WTC11 (cell line): ENCODE measurements at regions not wholly inside any gene's neighbourhood (a gene's known extent, or its start where the extent isn't known, plus 50 kb on each side); places are given as distances from the start of the nearest gene placed in this dataset.

Experiments used
- ATAC-seq: fragments of 200-7000 bp; cut with Tn5 transposase; 2 replicates; pipeline ENCODE4 v1.10.0; 2021; ENCODE audit warnings: mild to moderate bottlenecking, moderate library complexity
- CTCF ChIA-PET: fragments of 300-600 bp; sonication (Branson Sonifier 250); formaldehyde crosslinking; loops from one replicate; lab custom pipeline; 2021; ENCODE audit warnings: antibody characterized with exemption; lab: Charles Lee
- POLR2A ChIA-PET: fragments of 350-600 bp; sonication (Branson Sonifier 250); formaldehyde crosslinking; loops from one replicate; lab custom pipeline; 2021; ENCODE audit warnings: antibody characterized with exemption; lab: Charles Lee
- DNase-seq: peaks from one replicate; pipeline ENCODE4 v3.0.0; 2021; ENCODE audit warnings: low spot score
- H3K27ac Mint-ChIP-seq: 2 replicates; pipeline ENCODE4 v1.8.0; 2021; ENCODE audit warnings: mixed read lengths
- H3K27me3 Mint-ChIP-seq: 2 replicates; pipeline ENCODE4 v1.8.0; 2021; ENCODE audit warnings: low read depth, mild to moderate bottlenecking, moderate library complexity, mixed read lengths
- H3K36me3 Mint-ChIP-seq: 2 replicates; pipeline ENCODE4 v1.8.0; 2021; ENCODE audit warnings: mixed read lengths
- H3K4me1 Mint-ChIP-seq: 2 replicates; pipeline ENCODE4 v1.8.0; 2022; ENCODE audit warnings: mixed read lengths
- H3K4me3 Mint-ChIP-seq: 2 replicates; pipeline ENCODE4 v1.8.0; 2021; ENCODE audit warnings: mild to moderate bottlenecking, moderate library complexity, mixed read lengths
- H3K9me3 Mint-ChIP-seq: 2 replicates; pipeline ENCODE4 v1.8.0; 2021; ENCODE audit warnings: mixed read lengths
- AR ChIP-seq: fragments of 250-450 bp; sonication (Bioruptor Pico); IDR thresholded peaks from 2 replicates; pipeline ENCODE4 v1.9.0; 2021; ENCODE audit warnings: mild to moderate bottlenecking
- ATF2 ChIP-seq: sonication (generic); formaldehyde crosslinking; IDR thresholded peaks from 2 replicates; pipeline ENCODE4 v1.8.1; 2022; ENCODE audit warnings: low read depth, missing genetic modification reagents, borderline replicate concordance
- ETV6 ChIP-seq: sonication (generic); formaldehyde crosslinking; IDR thresholded peaks from 2 replicates; pipeline ENCODE4 v1.8.1; 2022; ENCODE audit warnings: mild to moderate bottlenecking, missing genetic modification reagents
- NFYB ChIP-seq: sonication (generic); formaldehyde crosslinking; conservative IDR thresholded peaks from 2 replicates; pipeline ENCODE4 v1.8.0; 2022; ENCODE audit warnings: low read depth, missing genetic modification reagents
- SMAD4 ChIP-seq: sonication (generic); formaldehyde crosslinking; IDR thresholded peaks from 2 replicates; pipeline ENCODE4 v1.8.0; 2022; ENCODE audit warnings: mild to moderate bottlenecking, missing genetic modification reagents
- TCF7 ChIP-seq: sonication (generic); formaldehyde crosslinking; IDR thresholded peaks from 2 replicates; pipeline ENCODE4 v1.8.0; 2022; ENCODE audit warnings: mild to moderate bottlenecking, low read depth, missing genetic modification reagents, moderate library complexity
- TEAD4 ChIP-seq: sonication (generic); formaldehyde crosslinking; IDR thresholded peaks from 2 replicates; pipeline ENCODE4 v1.8.0; 2022; ENCODE audit warnings: mild to moderate bottlenecking, missing genetic modification reagents
- USF2 ChIP-seq: sonication (generic); formaldehyde crosslinking; IDR thresholded peaks from 2 replicates; pipeline ENCODE4 v1.8.1; 2023; ENCODE audit warnings: mild to moderate bottlenecking, missing genetic modification reagents, moderate library complexity
- ZNF138 ChIP-seq: sonication (generic); formaldehyde crosslinking; conservative IDR thresholded peaks from 2 replicates; pipeline ENCODE4 v1.8.1; 2022; ENCODE audit warnings: mild to moderate bottlenecking, moderate library complexity, missing genetic modification reagents
- ZNF281 ChIP-seq: sonication (generic); formaldehyde crosslinking; IDR thresholded peaks from 2 replicates; pipeline ENCODE4 v1.8.0; 2023; ENCODE audit warnings: mild to moderate bottlenecking, missing genetic modification reagents
- ZNF423 ChIP-seq: fragments of 250-450 bp; sonication (Bioruptor Pico); IDR thresholded peaks from 2 replicates; pipeline ENCODE4 v2.1.2; 2022; ENCODE audit warnings: mild to moderate bottlenecking, moderate library complexity
- ZNF512 ChIP-seq: sonication (generic); formaldehyde crosslinking; IDR thresholded peaks from 2 replicates; pipeline ENCODE4 v1.8.1; 2022; ENCODE audit warnings: missing genetic modification reagents, borderline replicate concordance
- ZNF532 ChIP-seq: fragments of 250-450 bp; sonication (Bioruptor Pico); IDR thresholded peaks from 2 replicates; pipeline ENCODE4 v1.9.0; 2021; ENCODE audit warnings: mild to moderate bottlenecking, borderline replicate concordance
- TF ChIP-seq, protein P1 (sequence below): sonication (generic); formaldehyde crosslinking; IDR thresholded peaks from 2 replicates; pipeline ENCODE4 v1.8.1; 2023; ENCODE audit warnings: mild to moderate bottlenecking, moderate library complexity, missing genetic modification reagents
- TF ChIP-seq, protein P2 (sequence below): fragments of 200-600 bp; IDR thresholded peaks from 2 replicates; pipeline ENCODE4 v1.8.0; 2022; ENCODE audit warnings: antibody characterized with exemption
- TF ChIP-seq, protein P3 (sequence below): fragments of 250-450 bp; sonication (Bioruptor Pico); IDR thresholded peaks from 2 replicates; pipeline ENCODE4 v1.9.0; 2021; ENCODE audit warnings: moderate library complexity, mild to moderate bottlenecking, inconsistent platforms, borderline replicate concordance

- TF ChIP-seq USF2 = no peak
- TF ChIP-seq ZNF138 = no peak
- TF ChIP-seq ZNF281 (CRISPR knock-in tag) = no peak
Measured at GRCh38 chr4:45453258-45453853, 670.5 kb downstream of the GABRG1 start (continued).

DNA sequence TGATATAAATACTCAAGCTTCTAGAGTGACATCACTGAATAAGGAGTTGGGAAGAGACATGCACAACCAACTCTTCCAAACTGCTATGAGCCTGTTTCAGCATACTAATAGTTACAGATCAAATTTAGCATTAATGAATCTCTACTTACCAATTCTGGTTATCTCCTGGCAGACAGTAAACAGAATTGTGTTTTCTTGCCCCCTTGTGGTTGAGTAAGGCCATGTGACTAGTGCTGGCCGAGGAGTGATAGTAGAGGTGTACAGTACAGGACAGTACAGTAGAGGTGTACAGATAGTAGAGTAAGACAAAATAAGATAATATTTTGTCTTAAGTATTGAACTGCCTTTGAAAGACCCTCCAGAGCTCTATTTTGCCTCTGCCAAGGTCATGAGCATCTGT, 681.4 kb downstream of the GABRG1 start:
- H3K36me3 Mint-ChIP-seq = no peaks in the 10 kb centered on the region
- POLR2A ChIA-PET = no interaction called here
- no peak for DNase-seq
- no peak overlapping the region for H3K4me3 Mint-ChIP-seq
- no peaks in the 10 kb centered on the region for H3K9me3 Mint-ChIP-seq
- H3K4me1 Mint-ChIP-seq = peaks cover 16% of the 10 kb centered on the region
- no peak overlapping the region for H3K27ac Mint-ChIP-seq
- ATAC-seq = peak; percentile 78
- H3K27me3 Mint-ChIP-seq = no peaks in the 10 kb centered on the region
- CTCF ChIA-PET = interaction anchor here (0.7 to 1.7 kb wide), 3 partner anchors 299 to 682 kb away, joined by 3 read pairs; no protein-coding TSS in a partner anchor
- no peak for TF ChIP-seq NFYB (CRISPR knock-in tag)
- no peak for TF ChIP-seq ZNF512 (CRISPR knock-in tag)
- no peak for TF ChIP-seq ATF2 (CRISPR knock-in tag)
- no peak for TF ChIP-seq ZNF532 (CRISPR knock-in tag)
- no peak for TF ChIP-seq SMAD4 (CRISPR knock-in tag)
- TF ChIP-seq, protein P1, sequence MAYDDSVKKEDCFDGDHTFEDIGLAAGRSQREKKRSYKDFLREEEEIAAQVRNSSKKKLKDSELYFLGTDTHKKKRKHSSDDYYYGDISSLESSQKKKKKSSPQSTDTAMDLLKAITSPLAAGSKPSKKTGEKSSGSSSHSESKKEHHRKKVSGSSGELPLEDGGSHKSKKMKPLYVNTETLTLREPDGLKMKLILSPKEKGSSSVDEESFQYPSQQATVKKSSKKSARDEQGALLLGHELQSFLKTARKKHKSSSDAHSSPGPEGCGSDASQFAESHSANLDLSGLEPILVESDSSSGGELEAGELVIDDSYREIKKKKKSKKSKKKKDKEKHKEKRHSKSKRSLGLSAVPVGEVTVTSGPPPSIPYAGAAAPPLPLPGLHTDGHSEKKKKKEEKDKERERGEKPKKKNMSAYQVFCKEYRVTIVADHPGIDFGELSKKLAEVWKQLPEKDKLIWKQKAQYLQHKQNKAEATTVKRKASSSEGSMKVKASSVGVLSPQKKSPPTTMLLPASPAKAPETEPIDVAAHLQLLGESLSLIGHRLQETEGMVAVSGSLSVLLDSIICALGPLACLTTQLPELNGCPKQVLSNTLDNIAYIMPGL (CRISPR knock-in tag) = no peak
- TF ChIP-seq ETV6 (CRISPR knock-in tag) = no peak
- TF ChIP-seq, protein P2, sequence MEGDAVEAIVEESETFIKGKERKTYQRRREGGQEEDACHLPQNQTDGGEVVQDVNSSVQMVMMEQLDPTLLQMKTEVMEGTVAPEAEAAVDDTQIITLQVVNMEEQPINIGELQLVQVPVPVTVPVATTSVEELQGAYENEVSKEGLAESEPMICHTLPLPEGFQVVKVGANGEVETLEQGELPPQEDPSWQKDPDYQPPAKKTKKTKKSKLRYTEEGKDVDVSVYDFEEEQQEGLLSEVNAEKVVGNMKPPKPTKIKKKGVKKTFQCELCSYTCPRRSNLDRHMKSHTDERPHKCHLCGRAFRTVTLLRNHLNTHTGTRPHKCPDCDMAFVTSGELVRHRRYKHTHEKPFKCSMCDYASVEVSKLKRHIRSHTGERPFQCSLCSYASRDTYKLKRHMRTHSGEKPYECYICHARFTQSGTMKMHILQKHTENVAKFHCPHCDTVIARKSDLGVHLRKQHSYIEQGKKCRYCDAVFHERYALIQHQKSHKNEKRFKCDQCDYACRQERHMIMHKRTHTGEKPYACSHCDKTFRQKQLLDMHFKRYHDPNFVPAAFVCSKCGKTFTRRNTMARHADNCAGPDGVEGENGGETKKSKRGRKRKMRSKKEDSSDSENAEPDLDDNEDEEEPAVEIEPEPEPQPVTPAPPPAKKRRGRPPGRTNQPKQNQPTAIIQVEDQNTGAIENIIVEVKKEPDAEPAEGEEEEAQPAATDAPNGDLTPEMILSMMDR = peak; percentile 39
- TF ChIP-seq ZNF423 (CRISPR knock-in tag) = no peak
- TF ChIP-seq TEAD4 (CRISPR knock-in tag) = no peak
- TF ChIP-seq AR = no peak
- no peak for TF ChIP-seq TCF7 (CRISPR knock-in tag)
- TF ChIP-seq, protein P3, sequence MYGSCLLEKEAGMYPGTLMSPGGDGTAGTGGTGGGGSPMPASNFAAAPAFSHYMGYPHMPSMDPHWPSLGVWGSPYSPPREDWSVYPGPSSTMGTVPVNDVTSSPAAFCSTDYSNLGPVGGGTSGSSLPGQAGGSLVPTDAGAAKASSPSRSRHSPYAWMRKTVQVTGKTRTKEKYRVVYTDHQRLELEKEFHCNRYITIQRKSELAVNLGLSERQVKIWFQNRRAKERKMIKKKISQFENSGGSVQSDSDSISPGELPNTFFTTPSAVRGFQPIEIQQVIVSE = no peak
